Amniotic epithelial cell (primary cell): ENCODE measurements at regions not wholly inside any gene's neighbourhood (a gene's known extent, or its start where the extent isn't known, plus 50 kb on each side); places are given as distances from the start of the nearest gene placed in this dataset.

Source experiments
- DNase-seq: peaks from one replicate; pipeline ENCODE4 v3.0.0-alpha.2; 2010; ENCODE audit warnings: low read depth

GRCh38 chr14:104356020-104356737 lies 217.8 kb downstream of the KIF26A start:
- no peak for DNase-seq

GRCh38 chr14:104356738-104357688 lies 218.6 kb downstream of the KIF26A start:
- no peak for DNase-seq

- no peak for DNase-seq
Measured at GRCh38 chr14:104357689-104358527, 219.5 kb downstream of the KIF26A start.

GRCh38 chr14:104358528-104359300 lies 220.3 kb downstream of the KIF26A start:
- DNase-seq = no peak

GRCh38 chr14:104359301-104359968 lies 220.1 kb upstream of the C14orf180 start:
- no peak for DNase-seq

GRCh38 chr14:104359969-104360442 lies 219.6 kb upstream of the C14orf180 start:
- DNase-seq = no peak

GRCh38 chr14:104360501-104360900 lies 219.1 kb upstream of the C14orf180 start:
- no peak for DNase-seq

- no peak for DNase-seq
Measured at GRCh38 chr14:104361101-104361591, 218.4 kb upstream of the C14orf180 start.

- no peak for DNase-seq
Measured at GRCh38 chr14:104361921-104362681, 217.5 kb upstream of the C14orf180 start.

GRCh38 chr14:104362761-104363605 lies 216.6 kb upstream of the C14orf180 start:
- no peak for DNase-seq

- DNase-seq = no peak
Measured at GRCh38 chr14:104363891-104364760, 215.4 kb upstream of the C14orf180 start.

GRCh38 chr14:104364830-104365229 lies 214.7 kb upstream of the C14orf180 start:
- no peak for DNase-seq

- no peak for DNase-seq
Measured at GRCh38 chr14:104366931-104367865, 212.4 kb upstream of the C14orf180 start.

GRCh38 chr14:104367866-104368750 lies 211.5 kb upstream of the C14orf180 start:
- DNase-seq = no peak

GRCh38 chr14:104368751-104369100 lies 210.8 kb upstream of the C14orf180 start:
- no peak for DNase-seq

GRCh38 chr14:104369208-104369607 lies 210.4 kb upstream of the C14orf180 start:
- DNase-seq = no peak
